Activated CD4-positive, alpha-beta T cell treated with anti-CD3 and anti-CD28 coated beads, Interleukin-2, amount 10 ng/mL, durations not matched to agents 24 days and 14 days (primary cell): ENCODE measurements at regions not wholly inside any gene's neighbourhood (a gene's known extent, or its start where the extent isn't known, plus 50 kb on each side); places are given as distances from the start of the nearest gene placed in this dataset.

Source experiments
- DNase-seq: peaks from one replicate; pipeline ENCODE4 v3.0.0; 2022
- H3K27ac Mint-ChIP-seq: one replicate; pipeline ENCODE4 v1.8.0; 2022; ENCODE audit warnings: mild to moderate bottlenecking, mixed read lengths
- H3K27me3 Mint-ChIP-seq: one replicate; pipeline ENCODE4 v1.8.0; 2022; ENCODE audit warnings: mixed read lengths
- H3K36me3 Mint-ChIP-seq: one replicate; pipeline ENCODE4 v1.8.0; 2022; ENCODE audit warnings: low read depth, mild to moderate bottlenecking, mixed read lengths
- H3K4me1 Mint-ChIP-seq: one replicate; pipeline ENCODE4 v1.8.0; 2021; ENCODE audit warnings: mixed read lengths
- H3K4me3 Mint-ChIP-seq: one replicate; pipeline ENCODE4 v1.8.0; 2022; ENCODE audit warnings: mild to moderate bottlenecking, moderate library complexity, mixed read lengths
- H3K9me3 Mint-ChIP-seq: one replicate; pipeline ENCODE4 v1.8.0; 2021; ENCODE audit warnings: mixed read lengths
- intact Hi-C: fragments of 100-400 bp; cut with micrococcal nuclease; formaldehyde crosslinking; loops from one replicate; pipeline ENCODE4 v1.15.1; 2023

DNA sequence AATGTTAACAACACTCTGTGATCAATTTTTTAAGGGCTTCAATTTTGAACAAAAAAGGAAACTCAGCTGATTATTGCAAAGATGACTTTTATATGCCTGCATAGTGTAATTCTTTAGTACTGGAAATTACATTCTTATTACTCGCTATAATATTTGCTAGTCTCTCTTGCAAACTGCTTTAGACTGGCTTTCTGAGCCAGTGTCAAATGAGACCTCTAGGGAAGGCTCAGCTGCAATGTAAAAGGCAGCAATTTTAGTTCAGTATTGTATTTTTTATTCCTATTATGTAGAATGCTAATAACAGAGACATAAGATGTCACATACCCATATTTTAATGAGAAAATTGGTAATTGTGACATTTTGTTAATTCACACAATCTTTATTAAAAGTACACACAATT is 338.1 kb upstream of the LYPLAL1 start:
- Mint-ChIP-seq H3K9me3 (no peaks in the 10 kb centered on the region), H3K36me3 (no peaks in the 10 kb centered on the region), H3K4me3 (no peak overlapping the region), H3K4me1 (no peaks in the 10 kb centered on the region), H3K27me3 (no peaks in the 10 kb centered on the region), H3K27ac (no peak overlapping the region)
- DNase-seq: no peak
- intact Hi-C loops: no loop called here

DNA sequence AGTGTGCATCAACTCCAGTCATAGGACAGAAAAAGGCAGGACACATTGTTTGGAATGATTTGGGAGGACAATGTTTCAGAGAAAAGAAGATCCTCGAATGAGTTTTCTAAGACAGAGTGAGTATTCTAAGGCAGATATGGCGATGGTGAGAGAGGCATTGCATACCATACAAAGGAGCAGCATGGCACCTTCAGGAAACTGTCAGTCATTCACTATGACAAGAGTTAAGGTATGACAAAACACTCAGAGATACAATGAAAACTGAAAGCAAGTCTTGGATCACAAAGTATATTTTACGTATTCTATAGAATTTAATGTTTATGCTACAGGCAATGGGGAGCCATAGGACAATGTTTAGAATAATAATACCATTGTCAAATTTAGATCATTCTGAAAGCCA is 337.4 kb upstream of the LYPLAL1 start:
- H3K27ac Mint-ChIP-seq: no peak overlapping the region

DNA sequence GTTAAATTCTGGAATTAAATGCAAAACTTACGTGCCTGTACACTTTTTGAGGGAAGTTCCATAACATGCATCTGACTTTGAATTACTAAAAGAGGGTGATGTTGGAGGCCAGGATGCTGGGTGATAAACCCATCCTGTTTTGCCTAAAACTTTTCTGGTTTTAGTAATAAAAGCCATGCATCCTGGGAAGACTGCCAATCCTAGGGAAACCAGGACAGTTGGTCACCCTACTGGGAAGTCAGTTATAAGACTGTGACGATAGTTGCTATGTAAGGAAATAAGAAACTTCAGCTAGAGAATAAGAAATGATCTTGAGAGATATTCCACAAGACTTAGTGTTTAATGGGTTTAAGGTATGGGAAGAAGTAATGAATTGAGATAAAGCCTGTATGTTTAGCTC is 336.6 kb upstream of the LYPLAL1 start:
- Mint-ChIP-seq H3K4me3 (no peak overlapping the region), H3K9me3 (peaks cover 4% of the 10 kb centered on the region), H3K36me3 (no peaks in the 10 kb centered on the region), H3K27ac (no peak overlapping the region), H3K4me1 (no peaks in the 10 kb centered on the region), H3K27me3 (no peaks in the 10 kb centered on the region)
- DNase-seq: no peak
- intact Hi-C loops: no loop called here

More for the DNA sequence above, 337.4 kb upstream of the LYPLAL1 start:
- Mint-ChIP-seq H3K4me1 (no peaks in the 10 kb centered on the region), H3K27me3 (no peaks in the 10 kb centered on the region), H3K4me3 (no peak overlapping the region), H3K9me3 (peaks cover 4% of the 10 kb centered on the region), H3K36me3 (no peaks in the 10 kb centered on the region)
- no peak for DNase-seq
- intact Hi-C loops: no loop called here

DNA sequence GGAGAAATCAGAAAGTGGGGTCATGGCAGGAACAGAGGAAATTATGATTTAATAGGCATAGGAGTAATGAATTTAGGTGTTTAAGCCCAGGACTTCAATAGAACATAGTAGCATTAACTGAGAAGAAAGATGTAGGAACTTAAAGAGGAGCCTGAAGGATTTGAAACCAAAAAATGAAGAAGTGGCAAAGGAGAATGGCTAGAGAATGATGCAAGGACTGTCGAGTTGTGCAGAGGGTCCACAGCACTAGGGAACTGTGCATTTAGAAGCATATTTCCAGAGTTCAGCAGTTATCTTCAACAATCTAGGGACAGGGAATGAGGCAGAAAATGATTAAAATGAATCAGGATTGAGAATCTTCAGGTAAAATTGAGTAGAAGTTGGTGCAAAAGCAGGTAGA is 328.1 kb upstream of the LYPLAL1 start:
- no peaks in the 10 kb centered on the region for H3K4me1 Mint-ChIP-seq
- H3K4me3 Mint-ChIP-seq: no peak overlapping the region
- peaks cover 10% of the 10 kb centered on the region for H3K9me3 Mint-ChIP-seq
- H3K27me3 Mint-ChIP-seq: no peaks in the 10 kb centered on the region
- no peak overlapping the region for H3K27ac Mint-ChIP-seq
- DNase-seq: no peak
- H3K36me3 Mint-ChIP-seq: no peaks in the 10 kb centered on the region
- intact Hi-C loops: no loop called here

DNA sequence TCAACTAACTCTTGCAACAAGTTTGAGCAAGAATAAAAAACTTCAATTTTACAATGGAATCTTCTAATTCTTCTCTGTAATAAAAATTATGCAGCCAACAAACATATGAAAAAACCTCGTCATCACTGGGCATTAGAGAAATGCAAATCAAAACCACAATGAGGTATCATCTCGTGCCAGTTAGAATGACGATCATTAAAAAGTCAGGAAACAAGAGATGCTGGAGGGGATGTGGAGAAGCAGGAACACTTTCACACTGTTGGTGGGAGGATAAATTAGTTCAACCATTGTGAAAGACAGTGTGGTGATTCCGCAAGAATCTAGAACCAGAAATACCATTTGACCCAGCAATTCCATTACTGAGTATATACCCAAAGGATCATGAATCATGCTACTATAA is 327.5 kb upstream of the LYPLAL1 start:
- peaks cover 8% of the 10 kb centered on the region for H3K9me3 Mint-ChIP-seq
- H3K27me3 Mint-ChIP-seq: no peaks in the 10 kb centered on the region
- no peak overlapping the region for H3K4me3 Mint-ChIP-seq
- H3K4me1 Mint-ChIP-seq: no peaks in the 10 kb centered on the region
- no peak overlapping the region for H3K27ac Mint-ChIP-seq
- H3K36me3 Mint-ChIP-seq: no peaks in the 10 kb centered on the region
- DNase-seq: no peak
- intact Hi-C loops: no loop called here

DNA sequence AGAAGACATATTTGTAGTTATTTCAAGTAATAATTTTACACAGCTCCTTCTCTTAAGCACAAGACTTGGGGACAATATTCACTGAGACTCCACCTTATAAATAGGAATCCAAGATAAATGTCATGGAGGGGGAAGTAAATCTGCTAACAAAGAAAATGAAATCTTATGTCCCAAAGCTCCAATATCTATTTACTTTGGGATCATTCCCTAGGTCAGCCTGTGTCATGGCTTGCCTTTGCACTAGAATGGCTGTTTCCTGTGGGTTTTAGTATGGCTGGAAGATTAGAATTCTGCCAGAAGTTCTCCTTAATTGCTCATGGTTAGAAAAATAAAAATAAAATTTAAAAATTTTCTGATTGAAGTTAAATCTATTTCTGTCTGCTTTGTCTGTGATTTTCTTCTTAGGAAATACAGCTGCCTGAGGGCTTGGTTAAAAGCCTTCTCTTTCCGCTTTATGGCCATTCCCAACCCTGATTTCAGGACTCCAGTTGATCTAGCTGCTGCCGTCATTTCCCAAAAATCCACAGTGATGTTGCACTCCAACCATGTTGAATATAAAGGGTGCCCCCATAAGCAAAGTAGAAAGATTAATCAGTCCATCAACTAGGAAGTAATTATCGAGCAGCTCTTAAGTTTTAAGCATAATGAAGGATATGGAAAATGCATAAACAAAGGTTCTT is 326.4 kb upstream of the LYPLAL1 start:
- Mint-ChIP-seq H3K9me3 (peaks cover 6% of the 10 kb centered on the region), H3K27ac (no peak overlapping the region)

DNA sequence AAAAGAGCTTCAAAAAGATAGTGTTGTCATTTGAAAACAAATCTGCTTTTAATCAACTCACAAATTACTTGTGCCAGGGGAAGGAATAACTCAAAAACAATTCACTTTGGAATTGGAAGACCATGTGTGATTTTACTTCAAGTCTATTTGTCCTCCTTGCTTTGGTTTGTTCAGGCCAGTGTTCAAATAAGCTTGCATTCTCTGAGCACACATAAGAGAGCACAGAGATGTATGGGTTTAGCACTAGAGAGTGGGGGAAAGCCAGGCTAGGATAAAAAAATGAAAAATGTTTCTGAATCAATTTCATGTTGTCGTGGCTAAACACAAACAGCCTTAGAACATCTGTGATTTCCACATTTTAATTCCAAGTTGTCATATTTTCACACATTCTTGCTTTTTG is 325.7 kb upstream of the LYPLAL1 start:
- DNase-seq: no peak
- Mint-ChIP-seq H3K4me3 (no peak overlapping the region), H3K27ac (no peak overlapping the region), H3K27me3 (no peaks in the 10 kb centered on the region), H3K4me1 (no peaks in the 10 kb centered on the region), H3K9me3 (peaks cover 3% of the 10 kb centered on the region), H3K36me3 (no peaks in the 10 kb centered on the region)
- intact Hi-C loops: no loop called here

More for the DNA sequence above, 326.4 kb upstream of the LYPLAL1 start:
- no peak for DNase-seq
- no peak overlapping the region for H3K4me3 Mint-ChIP-seq
- no peaks in the 10 kb centered on the region for H3K4me1 Mint-ChIP-seq
- H3K27me3 Mint-ChIP-seq: no peaks in the 10 kb centered on the region
- no peaks in the 10 kb centered on the region for H3K36me3 Mint-ChIP-seq
- intact Hi-C loops: no loop called here

DNA sequence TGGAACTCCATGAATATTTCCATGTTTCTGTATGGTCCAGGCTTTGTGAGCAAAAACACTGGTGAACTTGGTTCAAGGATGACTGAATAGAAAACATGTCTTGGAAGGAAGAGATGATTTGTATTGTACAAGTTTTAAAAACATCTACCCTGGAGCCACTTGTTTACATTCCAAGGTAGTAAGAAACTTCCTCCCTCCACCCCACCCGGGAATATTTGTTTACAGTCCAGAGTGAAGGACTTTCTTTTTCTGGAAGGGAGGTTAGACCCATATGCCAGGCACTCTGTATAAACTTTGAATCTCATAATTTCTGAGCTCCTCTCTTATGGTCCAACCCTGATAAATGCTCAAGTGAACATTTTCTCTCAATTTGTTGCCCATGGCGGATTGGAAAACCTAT is 323.3 kb upstream of the LYPLAL1 start:
- intact Hi-C loops: no loop called here
- no peaks in the 10 kb centered on the region for H3K9me3 Mint-ChIP-seq
- no peak for DNase-seq
- H3K27me3 Mint-ChIP-seq: no peaks in the 10 kb centered on the region
- no peaks in the 10 kb centered on the region for H3K36me3 Mint-ChIP-seq
- H3K4me1 Mint-ChIP-seq: no peaks in the 10 kb centered on the region
- H3K4me3 Mint-ChIP-seq: no peak overlapping the region
- no peak overlapping the region for H3K27ac Mint-ChIP-seq

DNA sequence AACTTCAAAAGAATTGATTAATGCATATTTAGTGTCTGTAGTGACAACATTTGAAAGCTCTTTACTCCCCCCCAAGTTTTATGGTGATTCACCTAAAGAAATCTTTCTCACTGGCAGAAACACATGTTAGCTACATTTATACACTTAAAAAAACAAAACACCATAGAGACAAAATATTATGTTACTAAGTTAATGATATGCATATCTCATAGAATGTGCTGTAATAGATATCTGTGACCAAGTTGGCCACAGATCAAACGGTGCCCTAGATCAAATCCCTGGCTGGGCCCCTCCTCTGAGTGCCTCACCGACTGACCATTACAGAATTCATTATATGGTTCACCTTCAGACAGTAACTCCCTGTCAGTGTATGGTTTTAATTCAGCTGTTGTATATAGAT is 322.1 kb upstream of the LYPLAL1 start:
- no peak overlapping the region for H3K4me3 Mint-ChIP-seq

DNA sequence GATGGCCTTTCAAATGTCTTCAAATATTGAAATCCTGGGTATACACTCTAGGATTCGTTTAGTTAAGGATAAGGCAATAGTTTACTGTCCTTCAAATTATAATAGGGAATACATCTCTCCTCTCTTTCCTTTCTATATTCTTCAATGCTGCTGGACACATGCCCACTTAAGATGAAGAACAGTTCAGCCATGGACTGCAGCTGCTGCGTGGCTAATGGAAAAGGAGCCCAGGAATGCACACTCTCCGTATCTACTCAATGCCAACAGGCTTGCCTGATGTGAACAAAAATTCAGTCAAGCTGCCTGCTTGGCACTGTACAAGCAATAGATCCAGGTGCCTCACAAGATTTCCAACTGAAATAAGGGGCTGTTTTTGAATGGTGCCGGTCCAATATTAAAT is 321.2 kb upstream of the LYPLAL1 start:
- no peak for DNase-seq
- H3K9me3 Mint-ChIP-seq: no peaks in the 10 kb centered on the region
- no peaks in the 10 kb centered on the region for H3K27me3 Mint-ChIP-seq
- no peak overlapping the region for H3K27ac Mint-ChIP-seq
- H3K4me1 Mint-ChIP-seq: no peaks in the 10 kb centered on the region
- no peaks in the 10 kb centered on the region for H3K36me3 Mint-ChIP-seq
- intact Hi-C loops: no loop called here
- H3K4me3 Mint-ChIP-seq: no peak overlapping the region

More for the DNA sequence above, 322.1 kb upstream of the LYPLAL1 start:
- Mint-ChIP-seq H3K9me3 (no peaks in the 10 kb centered on the region), H3K4me1 (no peaks in the 10 kb centered on the region), H3K27me3 (no peaks in the 10 kb centered on the region), H3K27ac (no peak overlapping the region), H3K36me3 (no peaks in the 10 kb centered on the region)
- no peak for DNase-seq
- intact Hi-C loops: no loop called here

DNA sequence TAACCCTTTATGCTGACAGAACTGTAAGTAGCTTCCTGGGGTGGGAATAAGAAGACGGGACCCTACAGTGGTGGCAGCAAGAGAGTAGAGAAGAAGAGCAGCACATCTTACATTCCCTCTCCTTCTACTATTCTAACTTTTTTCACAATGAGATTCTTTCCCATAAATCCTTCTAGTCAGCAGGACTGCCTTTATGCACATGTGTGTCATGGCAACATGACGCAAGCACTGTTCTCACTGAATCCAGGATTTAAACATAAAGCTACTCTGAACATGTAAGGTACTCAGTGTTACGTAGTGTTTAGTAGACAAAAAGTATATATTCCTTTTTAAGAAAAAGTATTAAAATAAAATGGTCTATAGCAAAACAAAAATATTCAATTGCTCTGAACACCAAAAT is 309.7 kb upstream of the LYPLAL1 start:
- no peak for DNase-seq
- no peaks in the 10 kb centered on the region for H3K4me1 Mint-ChIP-seq
- no peaks in the 10 kb centered on the region for H3K36me3 Mint-ChIP-seq
- intact Hi-C loops: no loop called here
- no peaks in the 10 kb centered on the region for H3K27me3 Mint-ChIP-seq
- H3K4me3 Mint-ChIP-seq: no peak overlapping the region
- H3K9me3 Mint-ChIP-seq: no peaks in the 10 kb centered on the region
- no peak overlapping the region for H3K27ac Mint-ChIP-seq

DNA sequence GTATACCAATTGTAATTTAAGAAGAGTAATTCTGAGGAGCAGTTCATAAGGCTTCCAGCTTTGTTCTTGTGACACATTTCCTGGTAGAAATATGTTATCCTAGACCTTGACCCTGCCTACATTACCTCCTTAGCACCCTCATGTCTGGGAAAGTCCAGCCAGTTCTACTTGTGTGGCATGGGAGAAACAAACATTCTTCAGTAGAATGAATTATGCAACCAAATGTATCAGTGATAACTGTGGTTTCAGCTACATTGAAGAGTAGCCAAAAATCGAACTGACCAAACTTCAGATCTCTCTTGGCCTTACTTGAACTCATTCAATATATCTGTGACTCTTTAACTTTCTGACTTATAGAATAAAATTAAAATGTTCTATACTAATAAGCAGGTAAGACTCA is 308.1 kb upstream of the LYPLAL1 start:
- H3K27me3 Mint-ChIP-seq: no peaks in the 10 kb centered on the region

DNA sequence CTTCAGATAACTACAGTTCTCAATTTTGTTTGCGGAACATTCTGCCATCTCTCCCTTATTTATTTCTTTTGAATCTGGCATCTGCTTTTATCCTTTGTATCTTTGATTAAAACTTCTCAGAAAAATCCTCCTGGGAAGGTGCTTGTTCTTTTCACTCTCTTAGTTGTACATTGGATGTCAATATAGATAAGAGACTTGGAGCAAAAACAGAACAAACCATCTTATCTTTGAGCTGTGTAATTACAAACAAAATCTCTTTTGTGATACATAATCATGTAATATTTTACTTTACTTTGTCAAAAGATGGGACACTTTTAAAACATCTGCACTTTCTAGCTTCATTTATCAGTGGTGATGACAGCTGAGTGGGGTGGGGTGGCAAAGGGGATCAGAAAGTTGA is 307.2 kb upstream of the LYPLAL1 start:
- H3K4me1 Mint-ChIP-seq: no peaks in the 10 kb centered on the region
- intact Hi-C loops: no loop called here
- no peak for DNase-seq
- no peaks in the 10 kb centered on the region for H3K36me3 Mint-ChIP-seq
- no peak overlapping the region for H3K4me3 Mint-ChIP-seq
- H3K27me3 Mint-ChIP-seq: no peaks in the 10 kb centered on the region
- H3K9me3 Mint-ChIP-seq: no peaks in the 10 kb centered on the region
- no peak overlapping the region for H3K27ac Mint-ChIP-seq

More for the DNA sequence above, 308.1 kb upstream of the LYPLAL1 start:
- H3K27ac Mint-ChIP-seq: no peak overlapping the region
- H3K4me3 Mint-ChIP-seq: no peak overlapping the region
- no peaks in the 10 kb centered on the region for H3K4me1 Mint-ChIP-seq
- H3K9me3 Mint-ChIP-seq: no peaks in the 10 kb centered on the region
- intact Hi-C loops: no loop called here
- H3K36me3 Mint-ChIP-seq: no peaks in the 10 kb centered on the region
- DNase-seq: no peak

DNA sequence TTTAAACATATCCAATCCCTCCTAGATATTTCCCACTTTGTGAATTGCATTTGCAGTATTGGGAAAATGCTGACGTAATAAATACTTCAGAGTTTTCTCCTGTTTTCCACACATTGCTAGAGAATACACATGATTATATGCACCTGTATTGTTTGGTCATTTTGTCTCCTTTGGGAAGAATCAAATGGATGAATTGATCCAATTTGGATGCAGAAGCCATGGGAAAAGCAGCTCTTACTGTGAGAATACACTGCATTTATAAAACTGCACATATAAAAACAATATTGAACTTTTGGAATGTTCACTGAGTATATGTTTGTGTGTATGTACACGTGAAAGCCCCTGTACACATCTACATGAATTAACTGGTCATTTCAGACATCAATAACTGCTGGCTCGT is 306.6 kb upstream of the LYPLAL1 start:
- intact Hi-C loops: no loop called here
- Mint-ChIP-seq H3K27me3 (no peaks in the 10 kb centered on the region), H3K4me3 (no peak overlapping the region), H3K36me3 (no peaks in the 10 kb centered on the region), H3K4me1 (no peaks in the 10 kb centered on the region), H3K9me3 (no peaks in the 10 kb centered on the region), H3K27ac (no peak overlapping the region)
- DNase-seq: no peak

DNA sequence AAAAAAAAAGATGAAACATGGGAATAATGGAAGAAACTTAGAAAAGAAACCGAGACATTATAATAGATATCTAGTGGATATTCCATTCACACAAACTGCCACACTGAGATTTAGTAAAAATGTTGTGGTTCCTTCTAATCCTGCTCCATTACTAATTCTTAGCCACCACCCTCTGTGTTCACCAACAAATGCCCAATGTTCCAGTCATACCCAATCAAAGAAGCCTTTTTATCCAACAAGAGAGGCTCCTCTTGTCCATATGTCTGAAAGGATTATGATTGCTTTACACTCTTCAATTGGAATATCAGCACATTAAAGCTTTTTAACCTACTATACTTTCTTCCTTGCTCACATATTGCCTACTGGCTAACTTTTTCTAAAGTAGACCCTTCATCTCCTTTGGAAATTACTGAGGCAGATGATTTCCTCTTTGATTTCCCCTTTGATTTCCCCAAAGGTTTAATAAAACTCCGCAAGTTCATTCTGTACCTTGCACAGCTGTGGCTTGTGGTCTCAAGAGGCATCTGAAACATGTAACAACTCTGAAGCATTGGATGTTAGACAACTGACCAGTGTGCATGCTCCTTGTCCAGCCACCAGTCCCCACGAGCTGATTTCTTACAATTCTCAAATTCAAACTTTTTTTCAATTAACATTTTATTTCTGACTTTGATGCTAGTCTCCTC is 305.6 kb upstream of the LYPLAL1 start:
- no peaks in the 10 kb centered on the region for H3K9me3 Mint-ChIP-seq
- H3K4me3 Mint-ChIP-seq: no peak overlapping the region
- no peaks in the 10 kb centered on the region for H3K36me3 Mint-ChIP-seq
- H3K4me1 Mint-ChIP-seq: no peaks in the 10 kb centered on the region
- no peaks in the 10 kb centered on the region for H3K27me3 Mint-ChIP-seq
- intact Hi-C loops: no loop called here
- no peak for DNase-seq
- no peak overlapping the region for H3K27ac Mint-ChIP-seq
